GM19463 (cell line): ENCODE measurements at regions not wholly inside any gene's neighbourhood (a gene's known extent, or its start where the extent isn't known, plus 50 kb on each side); places are given as distances from the start of the nearest gene placed in this dataset.

Experiments used
- ATAC-seq: cut with Tn5 transposase; IDR thresholded peaks from one replicate; pipeline ENCODE4 v1.9.1; 2021; ENCODE audit warnings: mild to moderate bottlenecking, moderate library complexity; ENCODE audit not compliant: unreplicated experiment

DNA sequence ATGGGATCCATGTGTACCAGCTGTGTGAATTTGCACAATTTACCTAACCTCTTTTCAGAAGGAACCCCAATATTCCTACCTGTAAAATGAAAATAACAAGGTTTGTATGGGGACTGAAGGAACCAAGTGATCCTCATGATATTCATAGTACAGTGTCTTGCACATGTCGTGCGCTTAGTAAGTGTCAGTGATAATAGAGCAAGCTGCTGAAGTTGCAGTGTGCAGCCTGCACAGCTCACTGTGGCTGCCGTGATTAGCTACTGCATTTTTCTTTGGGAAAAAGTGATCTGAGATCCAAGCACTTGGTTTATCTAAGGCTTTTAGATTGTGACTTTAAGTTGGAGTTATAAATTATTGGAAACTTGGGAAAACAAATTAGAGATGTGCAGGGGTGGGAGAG lies 135.9 kb upstream of the FRY start:
- ATAC-seq: no peak

GRCh38 chr13:31896427-31896826 lies 135.1 kb upstream of the FRY start:
- ATAC-seq: peak; percentile 72

DNA sequence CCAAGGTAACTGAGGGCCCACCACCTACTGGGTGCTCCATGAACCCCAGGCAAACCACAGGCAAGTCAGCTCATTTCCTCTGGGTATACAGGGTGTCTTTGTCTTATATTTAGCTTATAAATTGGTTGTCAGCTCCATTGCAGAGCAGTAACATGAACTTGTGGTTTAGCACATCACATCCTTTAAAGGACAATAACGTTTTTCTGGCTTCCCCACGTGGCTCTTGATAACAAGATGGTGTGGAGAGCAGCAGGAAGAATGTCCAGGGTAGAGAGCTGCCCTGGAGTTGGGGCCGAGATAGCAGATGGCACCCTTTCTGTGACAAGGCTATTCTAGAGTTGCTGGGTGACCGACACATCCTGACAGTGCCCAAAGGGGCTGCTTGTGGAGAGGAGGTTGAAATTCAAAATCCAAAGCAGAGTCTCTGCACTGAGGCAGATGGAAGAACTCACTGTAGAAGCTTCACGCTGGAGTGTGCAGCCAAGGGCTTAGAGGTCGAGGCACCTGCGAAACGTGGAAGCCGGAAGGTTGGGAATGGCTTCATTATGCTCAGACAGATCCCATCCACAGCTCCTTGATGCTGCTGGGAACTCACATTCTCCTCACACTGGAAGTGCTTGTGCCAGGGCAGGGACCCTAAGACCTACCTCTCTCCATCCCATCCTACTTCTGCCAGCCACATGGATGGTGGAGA lies 133.0 kb upstream of the FRY start:
- no peak for ATAC-seq

DNA sequence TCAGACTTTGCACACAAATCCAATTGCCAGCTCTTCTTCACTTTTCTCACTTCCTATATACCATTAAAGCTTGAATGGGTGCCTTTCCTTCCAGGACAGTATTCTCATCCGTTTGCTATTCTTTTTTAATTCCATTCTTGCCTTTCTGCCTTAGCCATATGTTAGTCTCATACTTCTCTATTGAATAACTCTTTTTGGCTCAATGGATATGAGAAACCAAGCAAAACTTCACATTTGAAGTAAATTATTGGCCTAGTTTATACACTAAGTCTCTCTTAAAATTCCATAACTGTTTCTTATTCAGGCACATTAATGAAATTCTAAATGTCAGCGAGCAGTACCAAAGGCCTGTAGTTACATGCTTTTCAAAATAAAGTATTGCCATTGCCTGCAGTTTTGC lies 129.6 kb upstream of the FRY start:
- no peak for ATAC-seq

GRCh38 chr13:31903111-31903815 lies 128.3 kb upstream of the FRY start:
- no peak for ATAC-seq

- ATAC-seq: no peak
Measured at GRCh38 chr13:31904941-31905824, 126.4 kb upstream of the FRY start.

GRCh38 chr13:31905961-31906360 lies 125.6 kb upstream of the FRY start:
- no peak for ATAC-seq

DNA sequence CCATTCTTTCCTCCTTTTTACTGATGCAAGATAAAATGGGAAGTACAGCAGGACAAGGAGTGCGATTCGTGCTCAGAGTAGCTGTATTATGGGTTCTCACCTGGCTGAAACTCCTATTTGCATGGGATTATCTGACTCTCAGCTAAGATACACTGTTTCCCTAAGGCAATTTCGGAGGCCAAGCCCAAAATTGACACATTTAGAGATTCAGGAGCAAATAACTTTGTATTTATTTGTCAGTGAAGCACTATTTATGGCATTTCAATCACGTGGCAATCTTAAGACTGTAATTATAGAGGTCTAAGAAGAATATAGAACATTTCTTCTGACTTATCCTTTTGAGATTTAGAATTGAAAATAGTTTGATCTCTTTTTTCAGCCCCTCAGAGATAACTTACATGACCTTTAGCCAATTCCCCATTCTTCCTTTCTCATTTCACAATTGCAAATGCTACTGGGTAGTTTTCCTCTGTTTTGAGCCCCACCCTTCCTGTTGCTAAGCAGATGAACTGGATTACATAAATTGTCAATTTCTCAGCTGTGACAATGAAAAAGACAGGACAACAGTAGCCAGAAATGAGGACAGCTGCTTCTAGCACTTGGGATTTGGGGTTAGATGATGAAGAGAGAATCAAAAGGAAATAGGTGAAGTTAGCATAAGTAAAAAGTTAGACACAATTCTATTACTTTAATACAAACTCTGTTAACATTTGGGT lies 122.7 kb upstream of the FRY start:
- no peak for ATAC-seq

DNA sequence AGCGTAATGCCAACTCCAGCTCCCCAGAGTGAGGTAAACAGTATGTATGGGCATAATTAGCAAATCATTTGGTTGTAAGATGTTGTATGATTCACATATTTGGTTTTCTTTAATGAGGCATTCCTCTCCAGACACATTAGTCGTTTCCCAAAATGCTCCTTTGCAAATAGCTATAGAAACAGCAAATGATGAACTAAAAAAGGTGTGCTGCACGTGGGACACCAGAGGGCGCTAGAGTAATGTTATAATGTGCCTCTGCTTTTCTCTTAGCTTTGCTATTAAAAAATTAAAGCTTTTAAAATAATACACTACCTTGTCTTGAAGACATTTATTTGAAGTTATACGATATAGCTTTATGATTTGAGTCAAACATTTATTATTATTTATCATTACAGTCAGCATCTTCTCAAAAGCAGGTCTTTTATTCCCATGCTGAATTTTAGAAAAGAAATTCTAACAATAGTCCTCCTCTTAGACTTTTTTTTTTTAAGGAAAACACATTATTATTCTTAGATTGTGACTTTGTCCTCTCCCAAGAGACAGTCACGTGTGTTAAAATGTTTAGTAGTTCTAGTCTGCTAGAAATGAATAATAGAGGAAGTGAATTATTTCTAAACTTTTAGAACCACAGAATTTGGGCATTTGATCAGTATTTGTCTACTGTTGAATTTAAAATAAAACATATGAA lies 121.6 kb upstream of the FRY start:
- ATAC-seq: no peak

GRCh38 chr13:31910633-31911032 lies 120.9 kb upstream of the FRY start:
- ATAC-seq: no peak

DNA sequence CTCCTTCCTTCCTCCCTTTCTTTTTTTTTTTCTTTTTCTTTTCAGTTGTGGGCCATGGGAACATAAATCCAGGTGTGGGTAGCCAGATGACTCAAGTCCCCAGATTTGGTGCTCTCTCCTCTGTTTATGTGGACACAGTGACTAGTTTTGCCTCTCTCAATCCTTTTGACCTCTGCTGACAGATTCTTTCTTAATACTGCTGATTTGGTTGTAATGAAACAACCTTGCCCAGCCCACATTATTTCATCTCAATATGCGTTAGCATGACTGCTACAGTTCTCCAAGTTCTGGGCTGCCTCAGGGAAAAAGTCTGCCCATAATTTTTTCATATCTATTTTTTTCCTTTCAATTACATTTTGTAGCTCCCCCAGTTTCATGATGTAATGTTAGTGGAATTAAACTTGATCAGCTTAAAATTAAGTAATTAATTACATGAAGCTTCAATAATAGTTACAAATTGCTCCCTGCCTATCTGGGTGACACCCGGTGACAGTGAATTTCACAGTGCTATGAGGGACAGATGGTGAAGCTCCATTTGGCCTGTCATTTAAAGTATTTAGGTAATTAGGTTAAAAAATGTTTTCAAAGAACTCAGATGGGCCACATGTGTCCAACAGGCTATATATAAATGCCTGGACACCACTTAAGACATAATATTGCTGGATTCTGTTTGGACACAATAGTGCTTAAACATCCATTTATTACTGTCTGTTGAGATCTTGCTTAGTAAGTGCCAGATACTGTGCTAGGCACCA lies 118.8 kb upstream of the FRY start:
- ATAC-seq: no peak

DNA sequence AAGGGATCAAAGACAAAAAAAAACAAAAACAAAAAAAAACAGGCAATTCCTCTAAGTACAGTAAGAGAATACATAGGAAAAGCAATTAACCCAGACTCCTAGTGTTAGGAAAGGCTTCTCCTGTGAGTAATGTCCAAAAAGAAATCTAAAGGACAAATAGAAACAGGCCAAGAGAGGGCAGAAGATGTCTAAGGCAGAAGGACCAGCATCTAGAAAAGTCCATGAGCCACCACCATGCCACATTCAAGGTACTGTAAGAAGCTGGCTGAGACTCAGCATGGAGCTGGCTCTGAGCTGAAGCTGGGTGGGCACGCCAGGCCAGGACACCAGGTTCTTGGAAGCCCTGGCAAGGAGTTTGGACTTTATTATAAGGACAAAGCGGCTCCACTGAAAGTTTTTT lies 118.1 kb upstream of the FRY start:
- ATAC-seq: no peak

DNA sequence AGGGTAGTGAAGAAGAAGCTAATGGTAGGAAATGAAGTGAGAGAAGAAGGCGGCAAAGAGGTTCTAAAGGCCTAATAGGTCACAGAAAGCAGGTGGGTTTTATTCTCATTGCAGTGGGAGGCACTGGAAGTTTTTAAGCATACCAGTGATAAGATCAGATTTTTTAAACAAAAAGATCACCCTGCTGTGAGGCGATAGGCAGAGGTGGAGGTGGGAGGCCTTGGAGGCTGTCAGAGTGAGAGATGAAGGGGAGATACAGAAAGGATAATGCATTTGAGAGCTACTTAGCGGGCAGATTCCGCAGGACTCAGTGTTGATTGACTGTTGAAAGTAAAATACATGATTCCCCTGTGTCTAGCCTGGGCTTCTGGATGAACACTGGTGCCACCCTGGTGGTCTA lies 116.7 kb upstream of the FRY start:
- ATAC-seq: no peak

GRCh38 chr13:31918707-31919106 lies 112.9 kb upstream of the FRY start:
- ATAC-seq: no peak

DNA sequence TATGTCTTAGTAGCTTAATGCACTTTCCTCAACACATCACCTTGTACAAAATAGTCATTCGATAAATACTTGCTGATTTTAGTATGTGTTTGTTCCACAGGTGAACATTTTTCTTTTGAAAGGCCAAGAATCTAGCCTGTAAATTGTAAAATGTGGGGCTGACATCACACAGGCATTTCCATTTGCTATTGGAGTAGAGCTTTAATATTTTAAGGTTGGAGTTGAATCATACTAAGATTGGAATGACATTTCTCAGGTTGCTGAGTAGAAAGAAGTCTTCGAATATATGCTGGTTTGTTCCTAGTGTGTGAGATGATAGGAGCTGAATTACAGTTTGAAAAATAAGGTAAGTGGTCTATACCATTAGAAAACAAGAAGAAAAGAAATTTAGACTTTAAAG lies 112.3 kb upstream of the FRY start:
- no peak for ATAC-seq

- ATAC-seq: no peak
Measured at GRCh38 chr13:31919971-31920726, 111.4 kb upstream of the FRY start.

- no peak for ATAC-seq
Measured at GRCh38 chr13:31920727-31921100, 110.9 kb upstream of the FRY start.

GRCh38 chr13:31922724-31923123 lies 108.8 kb upstream of the FRY start:
- no peak for ATAC-seq

DNA sequence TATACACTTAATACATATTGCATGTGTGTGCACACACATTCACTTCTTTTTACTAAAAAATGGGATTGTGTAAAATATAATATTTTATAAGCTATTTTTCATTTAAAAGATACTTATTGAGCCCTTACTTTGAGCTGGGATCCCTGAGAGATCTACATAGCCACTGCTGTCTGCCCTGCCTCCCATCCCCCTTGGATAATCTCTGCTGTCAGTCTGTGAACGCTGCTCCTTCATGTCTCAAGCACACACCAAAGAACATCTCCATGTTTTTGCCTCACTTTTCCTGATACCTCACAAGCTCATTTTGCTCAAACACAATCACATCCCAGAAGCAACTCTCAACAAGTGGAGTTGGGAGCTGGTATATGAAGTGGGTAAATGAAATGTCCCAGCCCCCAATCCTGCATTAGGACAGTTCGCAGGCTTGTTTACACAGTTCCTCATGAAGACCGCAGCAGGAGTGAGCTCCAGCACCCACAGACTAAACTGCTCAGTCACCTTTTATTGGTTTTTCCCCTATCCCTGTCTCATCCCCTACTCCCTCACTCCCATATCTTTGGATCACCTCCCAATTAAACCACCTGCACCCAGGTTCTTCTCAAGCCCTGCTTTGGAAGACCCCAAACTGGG lies 108.3 kb upstream of the FRY start:
- no peak for ATAC-seq
